B cell (primary cell): ENCODE measurements at regions not wholly inside any gene's neighbourhood (a gene's known extent, or its start where the extent isn't known, plus 50 kb on each side); places are given as distances from the start of the nearest gene placed in this dataset.

Experiments
- ATAC-seq: fragments of 200-7000 bp; cut with Tn5 transposase; one replicate; pipeline ENCODE4 v1.10.0; 2021; ENCODE audit warnings: low read depth, mild to moderate bottlenecking, moderate number of reproducible peaks, moderate library complexity
- CTCF ChIA-PET: fragments of 350-600 bp; sonication (Branson Sonifier 250); formaldehyde crosslinking; loops from one replicate; lab custom pipeline; 2021; ENCODE audit warnings: antibody characterized with exemption, inconsistent platforms; lab: Charles Lee
- POLR2A ChIA-PET: fragments of 350-600 bp; sonication (Branson Sonifier 250); formaldehyde crosslinking; loops from one replicate; lab custom pipeline; 2021; ENCODE audit warnings: antibody characterized with exemption; lab: Charles Lee
- DNase-seq: peaks from one replicate; pipeline ENCODE4 v3.0.0; 2013
- H2AFZ ChIP-seq: 2 replicates; pipeline ENCODE4 v1.6.1; 2012; ENCODE audit warnings: mild to moderate bottlenecking, low read depth, low read length; ENCODE audit not compliant: insufficient read depth, poor library complexity, severe bottlenecking
- H3K27ac ChIP-seq, 2 donors: 1 replicate in 1 of 2; 2 replicates in 1 of 2; pipeline ENCODE4 v1.5.1; 2012 to 2013; ENCODE audit warnings: low read length in 2 of 2, mild to moderate bottlenecking in 2 of 2, moderate library complexity in 1 of 2
- H3K27me3 ChIP-seq, 4 experiments: fragments of 200-600 bp in 1 of 4; sonication (generic) in 1 of 4; replicated peaks in 1 of 4; 1 replicate in 2 of 4; 2 replicates in 2 of 4; pipeline versions ENCODE4 v1.6.1 to v1.7.0; 2013 to 2016; ENCODE audit warnings: low read length in 3 of 4, mild to moderate bottlenecking in 2 of 4, mixed read lengths in 1 of 4, moderate library complexity in 1 of 4; ENCODE audit not compliant: insufficient read depth in 4 of 4, control insufficient read depth in 3 of 4; ENCODE audit errors: control extremely low read depth in 1 of 4
- H3K36me3 ChIP-seq, 2 experiments: replicated peaks in 1 of 2; 1 replicate in 1 of 2; 2 replicates in 1 of 2; pipeline versions ENCODE4 v1.6.1 to v1.7.1; 2013; ENCODE audit warnings: low read length in 1 of 2; ENCODE audit not compliant: insufficient read depth in 2 of 2, control insufficient read depth in 1 of 2; ENCODE audit errors: control extremely low read depth in 1 of 2, extremely low read depth in 1 of 2
- H3K4me1 ChIP-seq, 2 donors: fragments of 200-600 bp in 1 of 2; sonication (generic) in 1 of 2; 1 replicate in 1 of 2; 2 replicates in 1 of 2; pipeline versions ENCODE4 v1.5.1 to v1.6.1; 2013 to 2017; ENCODE audit warnings: low read length in 2 of 2; ENCODE audit not compliant: control insufficient read depth in 2 of 2, insufficient read depth in 2 of 2
- H3K4me2 ChIP-seq: replicated peaks from 2 replicates; pipeline ENCODE3; 2012; ENCODE audit warnings: mild to moderate bottlenecking, low read depth, low read length; ENCODE audit not compliant: poor library complexity, severe bottlenecking
- H3K4me3 ChIP-seq, 5 experiments: fragments of 200-600 bp in 1 of 5; sonication (generic) in 1 of 5; 1 replicate in 3 of 5; 2 replicates in 2 of 5; pipeline versions ENCODE4 v1.5.1 to v1.7.0; 2011 to 2016; ENCODE audit warnings: low read length in 4 of 5, mild to moderate bottlenecking in 4 of 5, low read depth in 2 of 5, control low read depth in 1 of 5, moderate library complexity in 1 of 5; ENCODE audit not compliant: insufficient read depth in 1 of 5; ENCODE audit errors: control extremely low read depth in 1 of 5, extremely low read depth in 1 of 5
- H3K79me2 ChIP-seq: fragments of 200-600 bp; sonication (generic); one replicate; pipeline ENCODE4 v1.6.0; 2016; ENCODE audit warnings: low read length; ENCODE audit not compliant: control insufficient read depth, insufficient read depth
- H3K9ac ChIP-seq: fragments of 200-600 bp; sonication (generic); 2 replicates; pipeline ENCODE4 v1.6.1; 2017; ENCODE audit warnings: mild to moderate bottlenecking, low read length, moderate library complexity
- H3K9me3 ChIP-seq, 3 donors: one replicate each; pipeline versions ENCODE4 v1.6.1 to v1.7.1; 2013; ENCODE audit warnings: low read length in 2 of 3; ENCODE audit not compliant: control insufficient read depth in 2 of 3, insufficient read depth in 1 of 3; ENCODE audit errors: control extremely low read depth in 1 of 3
- H4K20me1 ChIP-seq: 2 replicates; pipeline ENCODE4 v1.6.0; 2012; ENCODE audit warnings: mild to moderate bottlenecking, low read length; ENCODE audit not compliant: insufficient read depth, control insufficient read depth, poor library complexity, severe bottlenecking
- H3K27ac Mint-ChIP-seq: one replicate; pipeline ENCODE4 v1.8.0; 2021; ENCODE audit warnings: mixed read lengths
- H3K27me3 Mint-ChIP-seq: one replicate; pipeline ENCODE4 v1.8.0; 2021; ENCODE audit warnings: mixed read lengths
- H3K4me1 Mint-ChIP-seq: one replicate; pipeline ENCODE4 v1.8.0; 2021; ENCODE audit warnings: mixed read lengths
- H3K4me3 Mint-ChIP-seq: one replicate; pipeline ENCODE4 v1.8.0; 2021; ENCODE audit warnings: mixed read lengths
- H3K9me3 Mint-ChIP-seq: one replicate; pipeline ENCODE4 v1.8.0; 2022; ENCODE audit warnings: mixed read lengths; ENCODE audit not compliant: insufficient read depth
- EZH2 ChIP-seq: IDR thresholded peaks from 2 replicates; pipeline ENCODE4 v1.6.1; 2012; ENCODE audit warnings: borderline replicate concordance, low read depth, mild to moderate bottlenecking, moderate library complexity, low read length; ENCODE audit not compliant: insufficient read depth, poor library complexity, severe bottlenecking
- WGBS: methylation state at CpG from one replicate; pipeline ENCODE4 v1.1.5; 2013; ENCODE audit warnings: missing lambda C conversion rate; ENCODE audit not compliant: insufficient coverage; 5-methylcytosine and 5-hydroxymethylcytosine counted together
- intact Hi-C: fragments of 100-400 bp; cut with micrococcal nuclease; formaldehyde crosslinking; loops from one replicate; pipeline ENCODE4 v1.10.0; 2022
- TF ChIP-seq, protein P1 (sequence below): fragments of 200-600 bp; IDR thresholded peaks from one replicate; pipeline ENCODE4 v1.8.0; 2022; ENCODE audit warnings: antibody characterized with exemption, mild to moderate bottlenecking

DNA sequence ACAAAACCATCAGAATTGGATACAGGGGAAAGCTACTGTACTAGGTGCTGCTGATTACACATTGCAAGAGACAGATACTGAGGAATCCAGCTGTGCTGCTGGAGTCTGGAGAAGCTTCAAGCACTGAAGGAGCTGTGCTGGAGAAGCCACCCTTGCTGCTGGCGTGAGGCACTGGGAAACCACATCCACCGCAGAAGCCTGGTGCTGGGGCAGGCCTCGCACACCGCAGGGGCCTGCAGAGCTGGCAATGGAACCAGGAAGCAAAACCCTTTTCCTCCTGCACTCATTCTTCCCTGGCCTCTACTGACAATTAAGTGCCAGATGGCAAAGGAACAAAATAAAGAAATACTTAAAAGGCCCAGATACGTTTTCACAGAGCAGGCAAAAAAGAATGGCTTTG, 94.4 kb upstream of the MSH6 start:
- Histone ChIP-seq H4K20me1 (no peaks in the 10 kb centered on the region), H3K9ac (no peak overlapping the region), H3K4me2 (peak overlapping the region; percentile 37), H3K4me3 (no peak overlapping the region), H3K9me3 (peaks cover 0 to 21% (median 5%) of the 10 kb centered on the region in 3 donors), H2AFZ (peak overlapping the region; percentile 37), H3K27ac (no peak overlapping the region), H3K27me3 (no peaks in the 10 kb centered on the region), H3K36me3 (no peaks in the 10 kb centered on the region), H3K4me1 (peaks cover 15 to 21% of the 10 kb centered on the region in 2 donors), H3K79me2 (no peaks in the 10 kb centered on the region)
- Mint-ChIP-seq H3K4me3 (peak overlapping the region; percentile 3), H3K27ac (peak overlapping the region; percentile 4), H3K27me3 (no peaks in the 10 kb centered on the region), H3K9me3 (no peaks in the 10 kb centered on the region), H3K4me1 (peaks cover 20% of the 10 kb centered on the region)
- CTCF ChIA-PET: no interaction called here
- intact Hi-C loops: no loop called here
- POLR2A ChIA-PET: no interaction called here
- ATAC-seq: no peak
- WGBS: 73% methylated on average over 5 of the region's 5 CpGs
- TF ChIP-seq, protein P1, sequence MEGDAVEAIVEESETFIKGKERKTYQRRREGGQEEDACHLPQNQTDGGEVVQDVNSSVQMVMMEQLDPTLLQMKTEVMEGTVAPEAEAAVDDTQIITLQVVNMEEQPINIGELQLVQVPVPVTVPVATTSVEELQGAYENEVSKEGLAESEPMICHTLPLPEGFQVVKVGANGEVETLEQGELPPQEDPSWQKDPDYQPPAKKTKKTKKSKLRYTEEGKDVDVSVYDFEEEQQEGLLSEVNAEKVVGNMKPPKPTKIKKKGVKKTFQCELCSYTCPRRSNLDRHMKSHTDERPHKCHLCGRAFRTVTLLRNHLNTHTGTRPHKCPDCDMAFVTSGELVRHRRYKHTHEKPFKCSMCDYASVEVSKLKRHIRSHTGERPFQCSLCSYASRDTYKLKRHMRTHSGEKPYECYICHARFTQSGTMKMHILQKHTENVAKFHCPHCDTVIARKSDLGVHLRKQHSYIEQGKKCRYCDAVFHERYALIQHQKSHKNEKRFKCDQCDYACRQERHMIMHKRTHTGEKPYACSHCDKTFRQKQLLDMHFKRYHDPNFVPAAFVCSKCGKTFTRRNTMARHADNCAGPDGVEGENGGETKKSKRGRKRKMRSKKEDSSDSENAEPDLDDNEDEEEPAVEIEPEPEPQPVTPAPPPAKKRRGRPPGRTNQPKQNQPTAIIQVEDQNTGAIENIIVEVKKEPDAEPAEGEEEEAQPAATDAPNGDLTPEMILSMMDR: no peak
- TF ChIP-seq EZH2: no peak
- DNase-seq: no peak

DNA sequence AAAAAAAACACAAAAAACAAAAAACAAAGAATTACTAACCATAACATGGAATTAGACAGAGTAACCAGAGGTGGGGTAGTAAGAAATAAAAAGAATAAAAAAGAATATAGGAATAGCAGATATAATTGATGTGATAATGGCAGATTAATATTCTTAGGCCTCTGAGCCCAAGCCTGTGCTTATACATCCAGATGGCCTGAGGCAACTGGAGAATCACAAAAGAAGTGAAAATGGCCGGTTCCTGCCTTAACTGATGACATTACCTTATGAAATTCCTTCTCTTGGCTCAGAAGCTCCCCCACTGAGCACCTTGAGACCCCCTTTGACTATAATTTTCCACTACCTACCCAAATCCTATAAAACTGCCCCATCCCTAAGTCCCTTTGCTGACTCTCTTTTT, 95.1 kb upstream of the MSH6 start:
- H3K27ac Mint-ChIP-seq: no peak overlapping the region
- TF ChIP-seq, protein P1: no peak
- no peak for TF ChIP-seq EZH2
- intact Hi-C loops: no loop called here
- H3K36me3 ChIP-seq: no peaks in the 10 kb centered on the region
- no peaks in the 10 kb centered on the region for H3K27me3 Mint-ChIP-seq
- no peak overlapping the region for H2AFZ ChIP-seq
- H3K4me1 ChIP-seq: peaks cover 15 to 21% of the 10 kb centered on the region in 2 donors
- H3K4me3 Mint-ChIP-seq: no peak overlapping the region
- H3K27me3 ChIP-seq: no peaks in the 10 kb centered on the region
- H3K79me2 ChIP-seq: no peaks in the 10 kb centered on the region
- ChIA-PET CTCF (no interaction called here), POLR2A (no interaction called here)
- H3K4me1 Mint-ChIP-seq: peaks cover 20% of the 10 kb centered on the region
- H3K9ac ChIP-seq: no peak overlapping the region
- no peak for ATAC-seq
- WGBS: 100% methylated on average over 1 of the region's 1 CpG
- no peak overlapping the region for H3K4me3 ChIP-seq
- H3K27ac ChIP-seq: no peak overlapping the region
- no peak overlapping the region for H3K4me2 ChIP-seq
- H3K9me3 Mint-ChIP-seq: no peaks in the 10 kb centered on the region
- peaks cover 0 to 21% (median 5%) of the 10 kb centered on the region in 3 donors for H3K9me3 ChIP-seq
- DNase-seq: no peak
- no peaks in the 10 kb centered on the region for H4K20me1 ChIP-seq
